ENCODE measurements at regions not wholly inside any gene's neighbourhood (a gene's known extent, or its start where the extent isn't known, plus 50 kb on each side); places are given as distances from the start of the nearest gene placed in this dataset.
A peak's percentile ranks its signal among the peaks of the same experiment; 100 is the strongest.
"Not testable (repeated sequence)": the region's sequence is repeated elsewhere in the genome, so short reads cannot be mapped to it uniquely, and the experiment has no call there.

GRCh38 chr9:97248252-97248651, 59.2 kb upstream of the CCDC180 start:
- not testable (repeated sequence) for DNase-seq (ENCODE audit: low read depth)

GRCh38 chr9:97243606-97244005, 63.9 kb upstream of the CCDC180 start:
- no peak for DNase-seq (ENCODE audit: low read depth)

- not testable (repeated sequence) for DNase-seq (ENCODE audit: low read depth)
Measured at GRCh38 chr9:97241430-97241829, 66.0 kb upstream of the CCDC180 start.

GRCh38 chr9:97237951-97238889, 69.2 kb upstream of the CCDC180 start:
- DNase-seq (ENCODE audit: low read depth), result peak; percentile 73

GRCh38 chr9:97237311-97237786, 70.1 kb upstream of the CCDC180 start:
- no peak for DNase-seq (ENCODE audit: low read depth)

- DNase-seq (ENCODE audit: low read depth), result not testable (repeated sequence)
Measured at GRCh38 chr9:97233009-97233400, 74.5 kb upstream of the CCDC180 start.

GRCh38 chr9:97232060-97233008, 75.1 kb upstream of the CCDC180 start:
- not testable (repeated sequence) for DNase-seq (ENCODE audit: low read depth)

GRCh38 chr9:97222393-97222792, 85.1 kb upstream of the CCDC180 start:
- not testable (repeated sequence) for DNase-seq (ENCODE audit: low read depth)

- DNase-seq (ENCODE audit: low read depth), result not testable (repeated sequence)
Measured at GRCh38 chr9:97221478-97222355, 85.7 kb upstream of the CCDC180 start.

- no peak for DNase-seq (ENCODE audit: low read depth)
Measured at GRCh38 chr9:97220894-97221477, 86.5 kb upstream of the CCDC180 start.

- not testable (repeated sequence) for DNase-seq (ENCODE audit: low read depth)
Measured at GRCh38 chr9:97220396-97220795, 87.1 kb upstream of the CCDC180 start.

GRCh38 chr9:97219443-97220140, 87.9 kb upstream of the CCDC180 start:
- DNase-seq (ENCODE audit: low read depth), result not testable (repeated sequence)

GRCh38 chr9:97215127-97215526, 92.3 kb upstream of the CCDC180 start:
- not testable (repeated sequence) for DNase-seq (ENCODE audit: low read depth)

- not testable (repeated sequence) for DNase-seq (ENCODE audit: low read depth)
Measured at GRCh38 chr9:97214556-97214955, 92.9 kb upstream of the CCDC180 start.

GRCh38 chr9:97199683-97200082, 107.8 kb upstream of the CCDC180 start:
- DNase-seq (ENCODE audit: low read depth), result not testable (repeated sequence)

- not testable (repeated sequence) for DNase-seq (ENCODE audit: low read depth)
Measured at GRCh38 chr9:97193767-97194166, 113.7 kb upstream of the CCDC180 start.

- DNase-seq (ENCODE audit: low read depth), result no peak
Measured at GRCh38 chr9:97188545-97188944, 118.9 kb upstream of the CCDC180 start.

GRCh38 chr9:97187706-97188105, 119.8 kb upstream of the CCDC180 start:
- DNase-seq (ENCODE audit: low read depth), result not testable (repeated sequence)

- DNase-seq (ENCODE audit: low read depth), result no peak
Measured at GRCh38 chr9:97186493-97186892, 121.0 kb upstream of the CCDC180 start.

GRCh38 chr9:97182532-97182931, 124.9 kb upstream of the CCDC180 start:
- not testable (repeated sequence) for DNase-seq (ENCODE audit: low read depth)

Measured in CMK (cell line).